Choroid plexus epithelial cell (primary cell): ENCODE measurements at regions not wholly inside any gene's neighbourhood (a gene's known extent, or its start where the extent isn't known, plus 50 kb on each side); places are given as distances from the start of the nearest gene placed in this dataset.

Experiments
- DNase-seq: peaks from one replicate; pipeline ENCODE4 v3.0.0-alpha.2; 2010; ENCODE audit warnings: low read depth
- H3K4me3 ChIP-seq: 2 replicates; pipeline ENCODE4 v1.5.1; 2011; ENCODE audit warnings: low read depth, mild to moderate bottlenecking, control low read depth, low read length, moderate library complexity
- CTCF ChIP-seq: conservative IDR thresholded peaks from 2 replicates; pipeline ENCODE4 v1.5.1; 2011; ENCODE audit warnings: low read depth, mild to moderate bottlenecking, control low read depth, inconsistent platforms, low read length, moderate library complexity

- TF ChIP-seq CTCF, result no peak
- H3K4me3 ChIP-seq, result no peak overlapping the region
- DNase-seq, result no peak
Observed at GRCh38 chr9:103625161-103625804, 468.8 kb upstream of the SMC2 start.

- DNase-seq, result no peak
- no peak for TF ChIP-seq CTCF
- no peak overlapping the region for H3K4me3 ChIP-seq
Observed at GRCh38 chr9:103627731-103628130, 466.4 kb upstream of the SMC2 start.

- no peak overlapping the region for H3K4me3 ChIP-seq
- TF ChIP-seq CTCF, result no peak
- DNase-seq, result no peak
Observed at GRCh38 chr9:103649086-103649485, 445.0 kb upstream of the SMC2 start.

GRCh38 chr9:103658156-103658555, 436.0 kb upstream of the SMC2 start:
- H3K4me3 ChIP-seq, result no peak overlapping the region
- DNase-seq, result no peak
- no peak for TF ChIP-seq CTCF

- no peak for DNase-seq
- no peak overlapping the region for H3K4me3 ChIP-seq
- TF ChIP-seq CTCF, result no peak
Observed at GRCh38 chr9:103660830-103661229, 433.3 kb upstream of the SMC2 start.

GRCh38 chr9:103661663-103662062, 432.4 kb upstream of the SMC2 start:
- no peak for DNase-seq
- H3K4me3 ChIP-seq, result no peak overlapping the region
- no peak for TF ChIP-seq CTCF

- no peak for TF ChIP-seq CTCF
Observed at GRCh38 chr9:103669296-103669695, 424.8 kb upstream of the SMC2 start.

More at GRCh38 chr9:103669296-103669695, 424.8 kb upstream of the SMC2 start:
- H3K4me3 ChIP-seq, result no peak overlapping the region
- no peak for DNase-seq
